Right kidney (tissue), 1 donor: ENCODE measurements at regions not wholly inside any gene's neighbourhood (a gene's known extent, or its start where the extent isn't known, plus 50 kb on each side); places are given as distances from the start of the nearest gene placed in this dataset.
"Not testable (repeated sequence)": the region's sequence is repeated elsewhere in the genome, so short reads cannot be mapped to it uniquely, and the experiment has no call there.

ENCODE experiments used
- DNase-seq: peaks from one replicate; pipeline ENCODE4 v3.0.0-alpha.2; 2016

GRCh38 chr6:12348530-12349511 lies 58.7 kb downstream of the EDN1 start:
- no peak for DNase-seq

- DNase-seq, result no peak
These were observed 60.5 kb downstream of the EDN1 start for GRCh38 chr6:12350644-12351170.

GRCh38 chr6:12351672-12352071 lies 61.5 kb downstream of the EDN1 start:
- no peak for DNase-seq

- DNase-seq, result no peak
These were observed 63.6 kb downstream of the EDN1 start for GRCh38 chr6:12353731-12354130.

GRCh38 chr6:12354499-12354898 lies 64.3 kb downstream of the EDN1 start:
- no peak for DNase-seq

GRCh38 chr6:12355354-12355753 lies 65.2 kb downstream of the EDN1 start:
- no peak for DNase-seq

GRCh38 chr6:12356431-12356830 lies 66.3 kb downstream of the EDN1 start:
- no peak for DNase-seq

GRCh38 chr6:12356983-12357972 lies 67.1 kb downstream of the EDN1 start:
- DNase-seq, result no peak

GRCh38 chr6:12359036-12359435 lies 68.9 kb downstream of the EDN1 start:
- DNase-seq, result no peak

GRCh38 chr6:12361042-12361765 lies 71.0 kb downstream of the EDN1 start:
- no peak for DNase-seq

GRCh38 chr6:12363277-12363650 lies 73.1 kb downstream of the EDN1 start:
- not testable (repeated sequence) for DNase-seq

- DNase-seq, result peak; percentile 48
These were observed 73.7 kb downstream of the EDN1 start for GRCh38 chr6:12363651-12364381.

GRCh38 chr6:12364621-12365020 lies 74.5 kb downstream of the EDN1 start:
- DNase-seq, result no peak

GRCh38 chr6:12366731-12367130 lies 76.6 kb downstream of the EDN1 start:
- DNase-seq, result no peak

GRCh38 chr6:12367412-12367811 lies 77.3 kb downstream of the EDN1 start:
- DNase-seq, result no peak

- no peak for DNase-seq
These were observed 79.2 kb downstream of the EDN1 start for GRCh38 chr6:12369355-12369754.

- no peak for DNase-seq
These were observed 79.7 kb downstream of the EDN1 start for GRCh38 chr6:12369781-12370262.

- DNase-seq, result no peak
These were observed 81.0 kb downstream of the EDN1 start for GRCh38 chr6:12371151-12371550.

- no peak for DNase-seq
These were observed 81.5 kb downstream of the EDN1 start for GRCh38 chr6:12371641-12372146.

GRCh38 chr6:12379181-12379580 lies 89.0 kb downstream of the EDN1 start:
- DNase-seq, result no peak

GRCh38 chr6:12381587-12381986 lies 91.4 kb downstream of the EDN1 start:
- DNase-seq, result no peak
